GM21786 (cell line): ENCODE measurements at regions not wholly inside any gene's neighbourhood (a gene's known extent, or its start where the extent isn't known, plus 50 kb on each side); places are given as distances from the start of the nearest gene placed in this dataset.

Experiments used
- ATAC-seq: cut with Tn5 transposase; IDR thresholded peaks from one replicate; pipeline ENCODE4 v1.9.1; 2021; ENCODE audit not compliant: unreplicated experiment

GRCh38 chr13:70908795-70909194, 800.5 kb upstream of the KLHL1 start:
- ATAC-seq: no peak

GRCh38 chr13:70905035-70905434, 796.8 kb upstream of the KLHL1 start:
- ATAC-seq: no peak

GRCh38 chr13:70896136-70896535, 787.9 kb upstream of the KLHL1 start:
- ATAC-seq: peak; percentile 54

- no peak for ATAC-seq
Observed at GRCh38 chr13:70895599-70895998, 787.3 kb upstream of the KLHL1 start.

- peak; percentile 11 for ATAC-seq
Observed at GRCh38 chr13:70894258-70894657, 786.0 kb upstream of the KLHL1 start.

GRCh38 chr13:70893832-70894231, 785.6 kb upstream of the KLHL1 start:
- ATAC-seq: peak; percentile 63

GRCh38 chr13:70890289-70890688, 782.0 kb upstream of the KLHL1 start:
- no peak for ATAC-seq

GRCh38 chr13:70889163-70889562, 780.9 kb upstream of the KLHL1 start:
- ATAC-seq: no peak

GRCh38 chr13:70884196-70884595, 775.9 kb upstream of the KLHL1 start:
- no peak for ATAC-seq

- no peak for ATAC-seq
Observed at GRCh38 chr13:70874636-70875035, 766.4 kb upstream of the KLHL1 start.

- no peak for ATAC-seq
Observed at GRCh38 chr13:70864731-70865130, 756.5 kb upstream of the KLHL1 start.

- ATAC-seq: no peak
Observed at GRCh38 chr13:70856711-70857110, 748.5 kb upstream of the KLHL1 start.

- ATAC-seq: no peak
Observed at GRCh38 chr13:70856025-70856424, 747.8 kb upstream of the KLHL1 start.

GRCh38 chr13:70849222-70849621, 741.0 kb upstream of the KLHL1 start:
- no peak for ATAC-seq

GRCh38 chr13:70844391-70845108, 736.3 kb upstream of the KLHL1 start:
- no peak for ATAC-seq

GRCh38 chr13:70842062-70842644, 733.9 kb upstream of the KLHL1 start:
- no peak for ATAC-seq

GRCh38 chr13:70841240-70842061, 733.2 kb upstream of the KLHL1 start:
- ATAC-seq: no peak

- ATAC-seq: no peak
Observed at GRCh38 chr13:70835371-70835770, 727.1 kb upstream of the KLHL1 start.

- peak; percentile 68 for ATAC-seq
Observed at GRCh38 chr13:70829748-70830147, 721.5 kb upstream of the KLHL1 start.

GRCh38 chr13:70817576-70817975, 709.3 kb upstream of the KLHL1 start:
- no peak for ATAC-seq

GRCh38 chr13:70816853-70817252, 708.6 kb upstream of the KLHL1 start:
- no peak for ATAC-seq

- ATAC-seq: no peak
Observed at GRCh38 chr13:70814684-70815083, 706.4 kb upstream of the KLHL1 start.
